ENCODE measurements at regions not wholly inside any gene's neighbourhood (a gene's known extent, or its start where the extent isn't known, plus 50 kb on each side); places are given as distances from the start of the nearest gene placed in this dataset.

DNA sequence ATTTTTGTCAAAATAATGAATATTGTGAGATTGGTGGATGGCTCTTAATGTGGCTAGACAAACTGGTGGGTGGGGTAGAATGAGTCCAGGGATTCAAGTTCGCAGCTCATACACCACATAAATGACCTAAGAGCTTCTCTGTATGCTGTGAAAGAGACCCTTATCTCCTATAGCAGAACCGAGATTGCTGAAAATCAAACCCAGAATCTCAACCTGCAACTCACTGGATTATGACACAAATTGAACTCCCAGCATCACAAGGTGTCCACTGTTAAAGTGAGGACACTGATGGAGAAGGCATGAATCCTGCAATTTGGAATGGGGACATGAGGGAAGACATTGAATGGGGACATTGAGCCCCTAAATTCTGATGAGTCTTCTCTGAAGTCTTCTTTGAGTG lies 51.3 kb upstream of the CNKSR3 start:
- in situ Hi-C loops (cut with MboI; ENCODE audit: low sequenced_read_pairs): no loop called here

GRCh38 chr6:154565331-154565730 lies 54.8 kb upstream of the CNKSR3 start:
- in situ Hi-C loops (cut with MboI; ENCODE audit: low sequenced_read_pairs): no loop called here

- in situ Hi-C loops (cut with MboI; ENCODE audit: low sequenced_read_pairs): no loop called here
These were observed 56.4 kb upstream of the CNKSR3 start for GRCh38 chr6:154566866-154567265.

- in situ Hi-C loops (cut with MboI; ENCODE audit: low sequenced_read_pairs): no loop called here
These were observed 57.3 kb upstream of the CNKSR3 start for GRCh38 chr6:154567695-154568220.

- in situ Hi-C loops (cut with MboI; ENCODE audit: low sequenced_read_pairs): no loop called here
These were observed 58.8 kb upstream of the CNKSR3 start for GRCh38 chr6:154569156-154569862.

- in situ Hi-C loops (cut with MboI; ENCODE audit: low sequenced_read_pairs): no loop called here
These were observed 60.0 kb upstream of the CNKSR3 start for GRCh38 chr6:154570505-154570904.

- in situ Hi-C loops (cut with MboI; ENCODE audit: low sequenced_read_pairs): no loop called here
These were observed 62.1 kb upstream of the CNKSR3 start for GRCh38 chr6:154572556-154572955.

DNA sequence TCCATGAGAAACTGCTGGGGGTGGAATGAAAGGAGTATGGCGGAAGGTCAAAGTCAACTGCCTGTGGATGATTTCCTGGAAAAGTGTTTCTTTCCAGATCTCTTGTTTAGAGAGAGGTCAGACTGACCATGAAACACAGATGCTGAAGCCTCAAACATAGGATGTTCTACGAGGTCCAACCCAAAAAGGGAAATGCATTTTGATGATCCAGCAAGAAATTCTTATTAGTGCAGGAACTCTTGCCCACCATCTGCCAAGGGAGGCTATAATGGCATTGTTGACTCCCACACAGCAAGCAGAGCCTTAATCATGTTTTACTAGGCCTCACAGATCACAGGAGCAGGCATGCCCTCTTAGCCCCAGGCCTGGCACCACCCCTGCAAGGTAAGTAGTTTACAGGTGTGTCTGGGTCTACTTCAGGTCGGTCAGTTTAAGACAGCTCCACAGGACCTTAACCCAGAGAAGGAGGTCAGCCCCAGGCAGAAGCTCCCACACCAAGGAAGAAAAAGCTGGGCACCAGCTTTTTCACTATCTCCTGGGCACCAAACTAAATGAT lies 67.6 kb upstream of the CNKSR3 start:
- in situ Hi-C loops (cut with MboI; ENCODE audit: low sequenced_read_pairs): no loop called here

- in situ Hi-C loops (cut with MboI; ENCODE audit: low sequenced_read_pairs): no loop called here
These were observed 68.6 kb upstream of the CNKSR3 start for GRCh38 chr6:154579046-154579445.

GRCh38 chr6:154579485-154579884 lies 69.0 kb upstream of the CNKSR3 start:
- in situ Hi-C loops (cut with MboI; ENCODE audit: low sequenced_read_pairs): no loop called here

GRCh38 chr6:154580397-154581135 lies 70.1 kb upstream of the CNKSR3 start:
- in situ Hi-C loops (cut with MboI; ENCODE audit: low sequenced_read_pairs): no loop called here

GRCh38 chr6:154582696-154583095 lies 72.2 kb upstream of the CNKSR3 start:
- in situ Hi-C loops (cut with MboI; ENCODE audit: low sequenced_read_pairs): no loop called here

DNA sequence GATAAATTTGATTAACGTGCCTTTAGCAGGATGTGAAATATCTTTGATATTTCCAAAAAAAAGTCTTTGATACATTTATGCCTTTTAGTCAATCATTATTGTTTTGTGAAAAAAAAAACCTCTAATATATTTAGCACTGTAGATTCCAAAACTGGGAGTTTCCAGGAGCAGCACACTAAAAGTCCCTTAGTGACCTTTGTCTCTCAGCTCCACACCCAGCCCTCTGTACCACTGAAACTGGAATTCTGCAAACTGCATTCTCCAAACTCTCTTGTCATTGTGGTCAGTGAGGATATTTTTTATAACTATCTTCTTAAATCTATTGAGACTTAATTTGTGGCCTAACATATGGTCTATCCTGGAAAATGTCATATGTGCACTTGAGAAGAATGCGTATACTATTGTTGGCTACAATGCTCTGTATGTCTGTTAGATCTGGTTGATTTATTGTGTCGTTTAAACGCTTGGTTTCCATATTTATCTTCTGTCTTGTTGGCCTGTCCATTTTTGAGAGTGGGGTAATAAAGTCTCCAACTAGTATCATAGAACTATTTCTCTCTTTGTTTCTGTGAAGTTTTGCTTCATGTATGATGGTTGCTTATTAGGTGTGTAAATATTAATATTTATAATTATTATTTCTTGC lies 73.2 kb upstream of the CNKSR3 start:
- in situ Hi-C loops (cut with MboI; ENCODE audit: low sequenced_read_pairs): no loop called here

DNA sequence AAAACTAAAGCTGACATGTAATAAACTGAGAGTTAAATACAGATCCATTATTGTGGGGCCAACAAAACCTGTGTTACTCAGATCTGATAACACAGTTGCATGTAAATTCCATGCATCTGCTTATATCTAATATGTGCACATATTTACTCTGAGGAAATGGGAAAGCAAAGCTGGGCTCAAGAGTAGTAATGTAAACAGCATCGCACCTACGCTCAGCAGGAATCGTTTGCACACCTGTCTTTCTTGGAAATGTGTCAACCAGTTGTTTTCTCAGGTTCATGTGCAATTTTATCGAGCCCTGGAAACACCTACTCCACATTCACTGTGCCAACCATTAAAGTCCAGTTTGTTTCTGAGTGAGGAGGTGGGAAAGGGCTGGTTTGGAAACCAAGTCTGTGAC lies 80.3 kb upstream of the CNKSR3 start:
- in situ Hi-C loops (cut with MboI; ENCODE audit: low sequenced_read_pairs): no loop called here

DNA sequence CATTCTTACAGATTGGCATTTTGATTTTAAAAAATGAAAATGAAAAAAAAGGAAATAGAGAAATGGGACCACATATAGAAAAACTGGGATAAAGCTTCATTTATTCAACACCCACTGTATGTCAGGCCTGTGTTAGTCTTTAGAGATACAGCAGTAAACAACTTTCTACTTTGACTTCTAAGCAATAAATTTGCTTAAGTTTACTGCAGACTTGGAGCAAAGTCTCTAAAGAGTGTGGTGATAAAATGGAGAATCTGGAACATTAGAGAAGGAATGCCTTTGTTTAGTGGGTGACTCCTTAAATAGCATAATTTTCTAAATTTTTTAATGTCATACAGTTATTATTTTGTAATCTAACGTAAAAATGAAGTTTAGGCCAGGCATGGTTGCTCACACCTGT lies 80.7 kb upstream of the CNKSR3 start:
- in situ Hi-C loops (cut with MboI; ENCODE audit: low sequenced_read_pairs): no loop called here

DNA sequence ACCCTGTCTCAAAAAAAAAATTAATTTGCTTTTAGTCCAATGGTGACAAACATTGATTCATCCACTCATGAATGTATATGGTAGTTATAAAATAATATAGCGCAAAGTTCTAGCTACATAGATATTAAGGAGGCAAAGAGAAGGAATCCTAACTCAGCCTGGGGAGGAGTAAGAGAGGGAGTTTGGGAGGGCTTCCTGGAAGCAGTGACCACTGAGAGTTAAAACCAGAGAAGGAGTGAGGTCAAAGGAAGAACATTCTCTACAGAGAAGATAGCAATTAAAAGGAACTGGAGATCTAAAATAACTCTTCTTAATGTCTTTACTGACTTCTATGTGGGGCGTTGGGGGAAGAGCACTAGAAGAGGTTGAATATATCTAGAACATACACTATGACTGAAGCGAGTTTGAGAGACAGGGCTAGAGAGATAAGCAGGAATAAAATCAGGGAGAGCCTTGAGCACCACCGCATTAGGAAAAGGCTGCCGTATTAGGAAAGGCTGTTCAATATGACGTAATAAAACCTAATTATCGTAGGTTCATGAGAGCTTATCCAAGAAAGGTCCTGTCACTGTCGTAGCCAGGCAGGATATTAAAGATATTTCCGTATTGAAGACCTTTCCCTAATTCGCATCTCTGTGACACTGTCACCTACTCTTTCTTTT lies 81.8 kb upstream of the CNKSR3 start:
- in situ Hi-C loops (cut with MboI; ENCODE audit: low sequenced_read_pairs): no loop called here

- in situ Hi-C loops (cut with MboI; ENCODE audit: low sequenced_read_pairs): no loop called here
These were observed 82.6 kb upstream of the CNKSR3 start for GRCh38 chr6:154593122-154593521.

DNA sequence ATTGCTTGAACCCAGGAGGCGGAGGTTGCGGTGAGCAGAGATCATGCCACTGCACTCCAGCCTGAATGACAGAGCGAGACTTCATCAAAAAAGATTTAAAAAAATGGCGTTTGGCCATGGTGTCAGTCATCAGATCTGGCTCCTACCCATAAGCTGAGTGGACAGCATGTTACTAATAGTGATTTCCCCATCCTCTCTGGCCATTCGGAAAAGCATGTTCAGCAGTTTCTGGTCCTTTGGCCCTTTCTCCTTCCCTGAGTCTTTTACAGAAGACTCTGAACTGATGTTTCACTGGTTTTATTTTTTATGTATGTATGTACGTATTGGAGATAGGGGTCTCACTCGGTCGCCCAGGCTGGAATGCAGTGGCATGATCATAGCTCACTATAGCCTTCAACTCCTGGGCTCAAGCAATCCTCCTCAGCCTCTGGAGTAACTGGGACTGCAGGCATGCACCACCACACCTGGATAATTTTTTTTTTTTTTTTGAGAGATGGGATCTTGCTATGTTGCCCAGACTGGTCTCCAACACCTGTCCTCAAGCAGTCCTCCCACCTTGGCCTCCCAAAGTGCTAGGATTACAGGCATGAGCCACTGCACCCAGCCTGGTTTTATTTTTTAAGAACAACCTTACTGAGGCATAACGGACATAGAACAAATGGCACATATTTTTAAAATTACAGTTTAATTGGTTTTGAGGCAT lies 84.2 kb upstream of the CNKSR3 start:
- in situ Hi-C loops (cut with MboI; ENCODE audit: low sequenced_read_pairs): no loop called here

DNA sequence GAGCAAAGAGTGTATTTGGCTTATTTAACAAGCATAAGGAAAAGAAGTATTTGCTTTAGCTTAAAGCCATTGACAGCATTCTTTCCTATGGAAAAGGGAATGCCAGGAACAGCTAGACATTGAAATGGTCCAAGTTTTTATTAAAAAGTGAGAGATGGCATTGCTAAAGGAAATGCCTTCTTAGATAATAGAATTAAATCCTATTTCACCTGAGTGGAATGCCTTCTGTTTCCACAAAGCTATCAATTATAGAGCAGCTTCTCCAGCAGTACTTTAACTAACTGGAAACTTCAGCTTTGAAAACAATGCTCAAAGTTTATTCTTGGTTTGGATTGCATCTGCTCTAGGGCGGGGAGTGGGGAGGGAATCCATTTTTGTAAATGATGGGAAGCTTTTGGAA lies 85.1 kb upstream of the CNKSR3 start:
- in situ Hi-C loops (cut with MboI; ENCODE audit: low sequenced_read_pairs): no loop called here

DNA sequence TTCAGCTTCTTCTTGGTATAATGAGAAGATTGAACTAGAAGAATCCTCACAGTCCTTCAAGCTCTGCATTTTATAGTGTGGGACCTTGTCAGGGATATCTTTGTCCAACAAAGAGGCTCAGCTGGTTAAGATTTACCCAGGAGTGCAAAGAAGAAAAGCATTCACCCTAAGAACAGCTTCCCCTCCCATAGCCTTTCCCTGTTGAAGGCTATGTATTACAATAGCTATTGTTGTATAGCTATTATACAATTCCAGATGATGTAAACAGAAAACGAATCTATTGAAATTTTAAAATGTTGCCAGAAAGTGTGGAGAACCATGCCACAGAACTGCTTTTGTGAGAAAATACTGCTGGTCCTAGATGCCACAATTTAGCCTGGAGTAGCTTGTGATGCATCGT lies 85.5 kb upstream of the CNKSR3 start:
- in situ Hi-C loops (cut with MboI; ENCODE audit: low sequenced_read_pairs): no loop called here
